A549 (cell line): ENCODE measurements at regions not wholly inside any gene's neighbourhood (a gene's known extent, or its start where the extent isn't known, plus 50 kb on each side); places are given as distances from the start of the nearest gene placed in this dataset.

Experiments used
- ATAC-seq, 2 experiments: fragments of 200-7000 bp in 1 of 2; fragments of >200 bp in 1 of 2; cut with Nextera tagmentation in 1 of 2; cut with Tn5 transposase in 1 of 2; 3 replicates each; pipeline versions ENCODE4 v1.8.0 to v1.9.1; 2018 to 2020; ENCODE audit warnings: mild to moderate bottlenecking in 1 of 2, moderate library complexity in 1 of 2
- CTCF ChIA-PET: fragments of 300-600 bp; sonication (Branson Sonifier 250); formaldehyde crosslinking; extraction: SDS; loops from one replicate; lab custom pipeline; 2021; ENCODE audit warnings: antibody characterized with exemption, inconsistent platforms; lab: Yijun Ruan, JAX
- POLR2A ChIA-PET: fragments of 350-600 bp; formaldehyde crosslinking; extraction: SDS; loops from one replicate; lab custom pipeline; 2021; ENCODE audit warnings: antibody characterized with exemption, inconsistent platforms; lab: Yijun Ruan, JAX
- DNase-seq, 2 experiments: peaks; one replicate each; pipeline versions ENCODE4 v3.0.0 to v3.0.0-alpha.2; 2011 to 2016; ENCODE audit warnings: low read depth in 1 of 2, low spot score in 1 of 2
- FAIRE-seq: peaks from 2 replicates; lab custom pipeline; 2011; peaks lifted over from hg19 to GRCh38; lab: Jason Lieb, UNC
- H3K27ac ChIP-seq, 2 experiments: fragments of >200 bp; sonication (Bioruptor Twin); formaldehyde crosslinking; 3 replicates each; pipeline ENCODE4 v1.5.1; 2016 to 2017
- H3K4me1 ChIP-seq: fragments of >200 bp; sonication (Bioruptor Twin); formaldehyde crosslinking; 3 replicates; pipeline ENCODE4 v1.6.1; 2016
- H3K4me2 ChIP-seq: fragments of >200 bp; sonication (Bioruptor Twin); formaldehyde crosslinking; 3 replicates; pipeline ENCODE4 v1.6.1; 2016
- H3K4me3 ChIP-seq: fragments of >200 bp; sonication (Bioruptor Twin); formaldehyde crosslinking; 3 replicates; pipeline ENCODE4 v1.5.1; 2016
- H3K9me3 ChIP-seq: fragments of >200 bp; sonication (Bioruptor Twin); formaldehyde crosslinking; 3 replicates; pipeline ENCODE4 v1.6.1; 2016
- CBX2 ChIP-seq: fragments of 200-600 bp; sonication (generic); IDR thresholded peaks from 2 replicates; pipeline ENCODE4 v1.6.1; 2016; ENCODE audit warnings: low read depth, mild to moderate bottlenecking, borderline replicate concordance
- CHD2 ChIP-seq: fragments of 150-350 bp; IDR thresholded peaks from 2 replicates; pipeline ENCODE4 v1.6.1; 2014; ENCODE audit warnings: low read length; ENCODE audit not compliant: partially characterized antibody
- EHF ChIP-seq: fragments of 250-450 bp; sonication (Bioruptor Pico); IDR thresholded peaks from 2 replicates; pipeline ENCODE4 v1.5.0; 2020; ENCODE audit warnings: mild to moderate bottlenecking
- EHMT2 ChIP-seq: fragments of 200-600 bp; sonication (generic); IDR thresholded peaks from 2 replicates; pipeline ENCODE4 v1.6.1; 2016; ENCODE audit warnings: antibody characterized with exemption, low read depth, mild to moderate bottlenecking, moderate library complexity
- ESRRA ChIP-seq: fragments of 150-350 bp; IDR thresholded peaks from 2 replicates; pipeline ENCODE4 v1.6.1; 2014; ENCODE audit warnings: mild to moderate bottlenecking, low read length, borderline replicate concordance
- FOSL2 ChIP-seq, 2 experiments: fragments of 450-650 bp in 1 of 2; fragments of >200 bp in 1 of 2; sonication (Bioruptor Twin) in 1 of 2; formaldehyde crosslinking; IDR thresholded peaks; 2 replicates each; pipeline versions ENCODE4 v1.5.0 to v1.6.1; 2016 to 2020; ENCODE audit warnings: mild to moderate bottlenecking in 1 of 2, moderate library complexity in 1 of 2
- GATA3 ChIP-seq: IDR thresholded peaks from 2 replicates; pipeline ENCODE4 v1.6.1; 2012; ENCODE audit warnings: borderline replicate concordance
- HDAC2 ChIP-seq: fragments of 200-600 bp; sonication (generic); IDR thresholded peaks from 2 replicates; pipeline ENCODE4 v1.6.1; 2016
- HOXB5 ChIP-seq: fragments of 250-450 bp; sonication (Bioruptor Pico); IDR thresholded peaks from 2 replicates; pipeline ENCODE4 v1.5.0; 2020; ENCODE audit warnings: mild to moderate bottlenecking, moderate library complexity
- JUNB ChIP-seq: fragments of >200 bp; sonication (Bioruptor Twin); formaldehyde crosslinking; IDR thresholded peaks from 2 replicates; pipeline ENCODE4 v1.6.1; 2016
- KDM1A ChIP-seq: fragments of 200-600 bp; sonication (generic); IDR thresholded peaks from 2 replicates; pipeline ENCODE4 v1.6.1; 2016; ENCODE audit warnings: low read depth, mild to moderate bottlenecking
- KDM5A ChIP-seq: fragments of 200-600 bp; sonication (generic); IDR thresholded peaks from 2 replicates; pipeline ENCODE4 v1.6.1; 2016; ENCODE audit warnings: antibody characterized with exemption, mild to moderate bottlenecking
- MAZ ChIP-seq: fragments of 150-350 bp; IDR thresholded peaks from 2 replicates; pipeline ENCODE4 v1.6.1; 2014; ENCODE audit warnings: antibody characterized with exemption, low read depth, low read length, borderline replicate concordance
- MYC ChIP-seq: IDR thresholded peaks from 2 replicates; pipeline ENCODE4 v1.6.1; 2012; ENCODE audit warnings: mild to moderate bottlenecking, inconsistent platforms, low read length, improper control_type of control experiment, borderline replicate concordance
- NPAS2 ChIP-seq: fragments of 250-450 bp; sonication (Bioruptor Pico); IDR thresholded peaks from 2 replicates; pipeline ENCODE4 v1.8.0; 2022; ENCODE audit warnings: mild to moderate bottlenecking, moderate library complexity, borderline replicate concordance
- PHF8 ChIP-seq: fragments of 200-600 bp; sonication (generic); IDR thresholded peaks from 2 replicates; pipeline ENCODE4 v1.6.1; 2016; ENCODE audit warnings: low read depth, mild to moderate bottlenecking, antibody characterized with exemption, moderate library complexity, borderline replicate concordance
- POLR2A ChIP-seq: IDR thresholded peaks from 2 replicates; pipeline ENCODE4 v1.6.1; 2012; ENCODE audit warnings: mild to moderate bottlenecking, low read length
- POLR2AphosphoS2 ChIP-seq: conservative IDR thresholded peaks from 2 replicates; pipeline ENCODE4 v1.6.1; 2012; ENCODE audit warnings: low read length, improper control_type of control experiment, inconsistent platforms
- RAD21 ChIP-seq, 2 experiments: fragments of >200 bp in 1 of 2; sonication (Bioruptor Twin) in 1 of 2; formaldehyde crosslinking in 1 of 2; IDR thresholded peaks in 1 of 2; conservative IDR thresholded peaks in 1 of 2; 2 replicates in 1 of 2; 3 replicates in 1 of 2; pipeline ENCODE4 v1.6.1; 2012 to 2018; ENCODE audit warnings: inconsistent platforms in 1 of 2
- RARB ChIP-seq: fragments of 250-450 bp; sonication (Bioruptor Pico); IDR thresholded peaks from 2 replicates; pipeline ENCODE4 v1.8.0; 2021; ENCODE audit warnings: mild to moderate bottlenecking, moderate library complexity
- RCOR1 ChIP-seq: fragments of 150-350 bp; IDR thresholded peaks from 2 replicates; pipeline ENCODE4 v1.6.1; 2014; ENCODE audit warnings: antibody characterized with exemption, low read length, low read depth
- SREBF2 ChIP-seq: fragments of 450-650 bp; IDR thresholded peaks from 2 replicates; pipeline ENCODE4 v1.6.1; 2014; ENCODE audit warnings: mild to moderate bottlenecking, moderate library complexity
- TP53 ChIP-seq: fragments of 250-450 bp; sonication (Bioruptor Pico); IDR thresholded peaks from 2 replicates; pipeline ENCODE4 v1.5.0; 2021; ENCODE audit warnings: mild to moderate bottlenecking, moderate library complexity
- ZC3H11A ChIP-seq: fragments of 450-650 bp; IDR thresholded peaks from 2 replicates; pipeline ENCODE4 v1.6.1; 2014; ENCODE audit warnings: antibody characterized with exemption, mild to moderate bottlenecking
- ZFP36 ChIP-seq: fragments of 450-650 bp; IDR thresholded peaks from 2 replicates; pipeline ENCODE4 v1.6.1; 2014; ENCODE audit warnings: borderline replicate concordance; ENCODE audit not compliant: partially characterized antibody
- ZNF302 ChIP-seq: fragments of 250-450 bp; sonication (Bioruptor Pico); IDR thresholded peaks from 2 replicates; pipeline ENCODE4 v1.9.0; 2021; ENCODE audit warnings: inconsistent platforms, mild to moderate bottlenecking, moderate library complexity
- WGBS: methylation state at CpG from one replicate; pipeline ENCODE4 v1.1.6; 2017; ENCODE audit errors: missing lambda C conversion rate; 5-methylcytosine and 5-hydroxymethylcytosine counted together
- TF ChIP-seq, protein P1 (sequence below): fragments of 200-600 bp; sonication (generic); IDR thresholded peaks from 2 replicates; pipeline ENCODE4 v1.6.1; 2016; ENCODE audit warnings: antibody characterized with exemption, mild to moderate bottlenecking, moderate library complexity
- TF ChIP-seq, protein P2 (sequence below): fragments of >200 bp; sonication (Bioruptor Twin); formaldehyde crosslinking; IDR thresholded peaks from 2 replicates; pipeline ENCODE4 v1.6.1; 2016
- TF ChIP-seq, protein P3 (sequence below): IDR thresholded peaks from 2 replicates; pipeline ENCODE4 v1.6.1; 2012; ENCODE audit warnings: low read depth, borderline replicate concordance
- TF ChIP-seq, protein P4 (sequence below): IDR thresholded peaks from 2 replicates; pipeline ENCODE4 v1.6.1; 2012
- TF ChIP-seq, protein P5 (sequence below): fragments of 450-650 bp; IDR thresholded peaks from 2 replicates; pipeline ENCODE4 v1.6.1; 2014; ENCODE audit warnings: antibody characterized with exemption

DNA sequence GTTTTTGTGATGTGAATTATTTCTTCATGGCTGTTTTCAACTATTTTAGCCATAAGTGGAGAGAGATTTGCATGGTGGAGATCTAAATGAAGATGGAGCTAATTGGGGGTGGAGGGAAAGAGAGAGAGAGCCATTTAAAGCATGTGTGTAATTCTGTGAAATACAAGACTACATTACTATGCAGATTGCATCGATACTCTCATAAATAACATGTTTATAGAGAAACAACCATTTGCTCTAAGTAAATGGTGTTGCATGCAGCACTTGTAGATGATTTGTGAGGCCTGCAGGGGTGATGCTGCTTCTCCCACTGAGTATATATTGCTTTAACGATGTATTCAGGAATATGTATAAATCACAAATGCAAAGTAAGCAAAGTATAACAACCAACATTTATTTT is 270.2 kb upstream of the RIOK2 start:
- H3K27ac ChIP-seq: no peak overlapping the region
- FAIRE-seq (no peak), ATAC-seq (no peak), DNase-seq (no peak)
- no peak overlapping the region for H3K4me3 ChIP-seq
- H3K9me3 ChIP-seq: no peaks in the 10 kb centered on the region
- ChIA-PET POLR2A (no interaction called here), CTCF (no interaction called here)
- no peaks in the 10 kb centered on the region for H3K4me1 ChIP-seq
- no peak overlapping the region for H3K4me2 ChIP-seq
- WGBS: 17% methylated on average over 2 of the region's 2 CpGs
- TF ChIP-seq PHF8 (no peak), TP53 (CRISPR knock-in tag) (no peak), MAZ (no peak), EHF (CRISPR knock-in tag) (no peak), KDM1A (no peak), HDAC2 (no peak), GATA3 (no peak), RARB (CRISPR knock-in tag) (no peak)
- TF ChIP-seq, protein P1, sequence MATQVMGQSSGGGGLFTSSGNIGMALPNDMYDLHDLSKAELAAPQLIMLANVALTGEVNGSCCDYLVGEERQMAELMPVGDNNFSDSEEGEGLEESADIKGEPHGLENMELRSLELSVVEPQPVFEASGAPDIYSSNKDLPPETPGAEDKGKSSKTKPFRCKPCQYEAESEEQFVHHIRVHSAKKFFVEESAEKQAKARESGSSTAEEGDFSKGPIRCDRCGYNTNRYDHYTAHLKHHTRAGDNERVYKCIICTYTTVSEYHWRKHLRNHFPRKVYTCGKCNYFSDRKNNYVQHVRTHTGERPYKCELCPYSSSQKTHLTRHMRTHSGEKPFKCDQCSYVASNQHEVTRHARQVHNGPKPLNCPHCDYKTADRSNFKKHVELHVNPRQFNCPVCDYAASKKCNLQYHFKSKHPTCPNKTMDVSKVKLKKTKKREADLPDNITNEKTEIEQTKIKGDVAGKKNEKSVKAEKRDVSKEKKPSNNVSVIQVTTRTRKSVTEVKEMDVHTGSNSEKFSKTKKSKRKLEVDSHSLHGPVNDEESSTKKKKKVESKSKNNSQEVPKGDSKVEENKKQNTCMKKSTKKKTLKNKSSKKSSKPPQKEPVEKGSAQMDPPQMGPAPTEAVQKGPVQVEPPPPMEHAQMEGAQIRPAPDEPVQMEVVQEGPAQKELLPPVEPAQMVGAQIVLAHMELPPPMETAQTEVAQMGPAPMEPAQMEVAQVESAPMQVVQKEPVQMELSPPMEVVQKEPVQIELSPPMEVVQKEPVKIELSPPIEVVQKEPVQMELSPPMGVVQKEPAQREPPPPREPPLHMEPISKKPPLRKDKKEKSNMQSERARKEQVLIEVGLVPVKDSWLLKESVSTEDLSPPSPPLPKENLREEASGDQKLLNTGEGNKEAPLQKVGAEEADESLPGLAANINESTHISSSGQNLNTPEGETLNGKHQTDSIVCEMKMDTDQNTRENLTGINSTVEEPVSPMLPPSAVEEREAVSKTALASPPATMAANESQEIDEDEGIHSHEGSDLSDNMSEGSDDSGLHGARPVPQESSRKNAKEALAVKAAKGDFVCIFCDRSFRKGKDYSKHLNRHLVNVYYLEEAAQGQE: no peak
- TF ChIP-seq, protein P2, sequence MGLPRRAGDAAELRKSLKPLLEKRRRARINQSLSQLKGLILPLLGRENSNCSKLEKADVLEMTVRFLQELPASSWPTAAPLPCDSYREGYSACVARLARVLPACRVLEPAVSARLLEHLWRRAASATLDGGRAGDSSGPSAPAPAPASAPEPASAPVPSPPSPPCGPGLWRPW: no peak

DNA sequence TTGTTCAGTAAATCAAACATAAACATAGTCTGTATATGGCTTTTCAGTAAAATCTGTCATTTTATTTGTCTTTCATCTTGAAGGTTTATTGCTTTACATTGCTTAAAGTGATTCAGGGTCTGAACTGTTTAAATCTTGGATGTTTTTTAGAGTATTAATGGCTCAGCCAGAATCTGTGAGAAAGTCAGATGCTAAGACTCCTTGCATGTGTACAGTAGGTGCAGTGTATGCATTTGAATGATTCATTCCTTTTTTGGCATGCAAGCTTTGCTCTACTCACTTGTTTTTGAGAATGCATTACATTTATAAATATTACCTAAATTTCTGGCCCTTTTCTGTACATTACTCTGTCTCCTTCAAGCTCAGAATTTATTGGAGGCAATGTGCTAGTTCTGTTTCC is 271.0 kb upstream of the RIOK2 start:
- TF ChIP-seq KDM5A (no peak), FOSL2 (IDR thresholded peaks at IDR 0.05) (no peak), FOSL2 (CRISPR knock-in tag; IDR thresholded peaks at IDR 0.05) (no peak), ESRRA (no peak), HDAC2 (no peak), JUNB (no peak), EHMT2 (no peak), SREBF2 (no peak), HOXB5 (CRISPR knock-in tag) (no peak), CBX2 (no peak), ZFP36 (no peak), POLR2AphosphoS2 (no peak)
- TF ChIP-seq, protein P3, sequence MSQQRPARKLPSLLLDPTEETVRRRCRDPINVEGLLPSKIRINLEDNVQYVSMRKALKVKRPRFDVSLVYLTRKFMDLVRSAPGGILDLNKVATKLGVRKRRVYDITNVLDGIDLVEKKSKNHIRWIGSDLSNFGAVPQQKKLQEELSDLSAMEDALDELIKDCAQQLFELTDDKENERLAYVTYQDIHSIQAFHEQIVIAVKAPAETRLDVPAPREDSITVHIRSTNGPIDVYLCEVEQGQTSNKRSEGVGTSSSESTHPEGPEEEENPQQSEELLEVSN: no peak
- TF ChIP-seq, protein P4, sequence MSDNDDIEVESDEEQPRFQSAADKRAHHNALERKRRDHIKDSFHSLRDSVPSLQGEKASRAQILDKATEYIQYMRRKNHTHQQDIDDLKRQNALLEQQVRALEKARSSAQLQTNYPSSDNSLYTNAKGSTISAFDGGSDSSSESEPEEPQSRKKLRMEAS: no peak
- TF ChIP-seq, all 56 proteins: peak for 0
- H3K4me2 ChIP-seq: no peak overlapping the region
- no peak for ATAC-seq
- ChIA-PET CTCF (no interaction called here), POLR2A (no interaction called here)
- no peak overlapping the region for H3K4me3 ChIP-seq
- DNase-seq: no peak
- no peaks in the 10 kb centered on the region for H3K9me3 ChIP-seq
- FAIRE-seq: no peak
- H3K4me1 ChIP-seq: no peaks in the 10 kb centered on the region
- no peak overlapping the region for H3K27ac ChIP-seq

DNA sequence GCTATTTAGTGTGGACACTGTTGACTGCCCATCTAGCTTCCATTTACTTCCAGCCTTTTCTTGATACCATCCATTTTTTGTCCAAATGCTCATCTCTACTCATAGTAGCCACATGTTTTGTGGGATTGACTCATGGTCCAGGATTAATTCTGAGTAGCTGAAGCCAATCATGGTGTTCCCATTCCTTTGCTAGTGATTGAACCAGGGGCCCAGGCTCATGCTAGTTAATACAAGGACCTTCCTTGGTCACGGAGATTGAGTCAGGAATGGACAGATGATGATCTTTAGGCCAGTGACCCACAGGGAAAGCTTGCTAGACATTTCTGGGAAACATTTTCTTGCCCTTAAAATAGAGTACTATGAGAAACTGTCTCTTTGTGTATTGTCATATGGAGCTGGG is 272.9 kb upstream of the RIOK2 start:
- FAIRE-seq: no peak
- CTCF ChIA-PET: no interaction called here
- no peak for TF ChIP-seq NPAS2 (CRISPR knock-in tag)
- TF ChIP-seq RCOR1: no peak
- no peak for TF ChIP-seq RAD21 (conservative IDR thresholded peaks at IDR 0.05 in 1 of 2, IDR thresholded peaks at IDR 0.05 in 1 of 2)
- no peak for TF ChIP-seq JUNB
- TF ChIP-seq ZC3H11A: no peak
- no peak for TF ChIP-seq MYC
- no peak for TF ChIP-seq POLR2AphosphoS2
- TF ChIP-seq ZNF302 (CRISPR knock-in tag): no peak
- no peak for TF ChIP-seq POLR2A
- TF ChIP-seq CHD2: no peak
- no peak for TF ChIP-seq ESRRA
- no peak for TF ChIP-seq HDAC2
- TF ChIP-seq, protein P5, sequence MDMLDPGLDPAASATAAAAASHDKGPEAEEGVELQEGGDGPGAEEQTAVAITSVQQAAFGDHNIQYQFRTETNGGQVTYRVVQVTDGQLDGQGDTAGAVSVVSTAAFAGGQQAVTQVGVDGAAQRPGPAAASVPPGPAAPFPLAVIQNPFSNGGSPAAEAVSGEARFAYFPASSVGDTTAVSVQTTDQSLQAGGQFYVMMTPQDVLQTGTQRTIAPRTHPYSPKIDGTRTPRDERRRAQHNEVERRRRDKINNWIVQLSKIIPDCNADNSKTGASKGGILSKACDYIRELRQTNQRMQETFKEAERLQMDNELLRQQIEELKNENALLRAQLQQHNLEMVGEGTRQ: no peak
- TF ChIP-seq, protein P2: no peak
- TF ChIP-seq, all 56 proteins: peak for 0
- no peaks in the 10 kb centered on the region for H3K9me3 ChIP-seq
- POLR2A ChIA-PET: no interaction called here
- 17% methylated on average over 1 of the region's 1 CpG for WGBS
- H3K4me3 ChIP-seq: no peak overlapping the region
- no peak overlapping the region for H3K27ac ChIP-seq
- ATAC-seq (no peak), DNase-seq (no peak)
- no peaks in the 10 kb centered on the region for H3K4me1 ChIP-seq
- no peak overlapping the region for H3K4me2 ChIP-seq
